ENCODE measurements at regions not wholly inside any gene's neighbourhood (a gene's known extent, or its start where the extent isn't known, plus 50 kb on each side); places are given as distances from the start of the nearest gene placed in this dataset.

GRCh38 chr14:56056031-56056430 is 62.2 kb upstream of the PELI2 start:
- TF ChIP-seq CTCF (IDR thresholded peaks at IDR 0.05), result no peak
- no peak for TF ChIP-seq POLR2A (IDR thresholded peaks at IDR 0.05)

Measured in uterus (tissue), 2 donors.